HG02870 (cell line): ENCODE measurements at regions not wholly inside any gene's neighbourhood (a gene's known extent, or its start where the extent isn't known, plus 50 kb on each side); places are given as distances from the start of the nearest gene placed in this dataset.

Experiments used
- ATAC-seq: cut with Tn5 transposase; IDR thresholded peaks from one replicate; pipeline ENCODE4 v1.9.1; 2021; ENCODE audit warnings: mild to moderate bottlenecking, moderate library complexity; ENCODE audit not compliant: unreplicated experiment

GRCh38 chr2:8622199-8622911 lies 59.5 kb upstream of the ID2 start:
- no peak for ATAC-seq

DNA sequence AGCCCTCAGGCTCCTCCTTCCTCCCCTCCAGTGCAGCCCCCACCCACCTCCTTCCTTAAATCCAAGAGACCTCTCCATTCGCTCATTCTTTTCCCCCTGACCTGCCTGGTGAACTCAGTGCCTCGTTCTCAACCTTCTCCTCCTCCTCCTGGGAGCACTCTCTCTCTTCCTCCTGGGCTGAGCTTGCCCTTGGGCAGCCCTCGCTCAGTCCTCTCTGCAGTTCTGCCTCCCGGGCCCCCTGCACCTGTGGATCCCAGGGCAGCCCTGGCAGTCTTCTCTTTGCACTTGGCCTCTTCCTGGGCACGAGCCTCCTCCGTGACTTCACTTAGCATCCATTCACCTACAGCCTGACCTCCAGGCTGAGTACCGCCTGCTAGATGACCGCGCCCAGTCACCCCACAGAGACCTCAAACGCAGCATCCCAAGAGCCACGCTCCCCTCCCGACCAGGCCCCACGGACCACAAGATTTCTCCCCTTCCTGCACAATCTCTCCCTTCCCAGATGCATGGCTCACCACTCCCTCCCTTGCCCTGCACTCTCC lies 58.9 kb upstream of the ID2 start:
- ATAC-seq, result no peak

DNA sequence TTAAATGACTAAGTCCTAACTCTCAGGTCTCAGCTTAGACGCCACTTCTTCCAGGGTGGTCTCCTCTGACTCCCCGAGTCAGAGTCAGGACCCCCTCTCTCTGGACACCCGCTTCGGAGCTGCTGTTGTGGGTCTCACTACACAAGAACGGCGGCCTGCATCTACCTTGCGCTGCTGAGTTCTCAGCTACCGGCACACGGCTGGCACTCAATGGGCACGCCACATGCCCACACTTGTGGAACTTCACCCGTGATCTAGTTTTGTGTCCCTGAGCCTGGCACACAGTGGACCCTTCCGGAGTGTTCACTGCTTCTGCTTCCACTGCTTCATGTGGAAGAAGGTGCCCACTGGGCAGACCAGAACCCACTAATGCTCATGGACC lies 58.3 kb upstream of the ID2 start:
- ATAC-seq, result no peak

- ATAC-seq, result no peak
Measured at GRCh38 chr2:8623958-8624591, 57.8 kb upstream of the ID2 start.

DNA sequence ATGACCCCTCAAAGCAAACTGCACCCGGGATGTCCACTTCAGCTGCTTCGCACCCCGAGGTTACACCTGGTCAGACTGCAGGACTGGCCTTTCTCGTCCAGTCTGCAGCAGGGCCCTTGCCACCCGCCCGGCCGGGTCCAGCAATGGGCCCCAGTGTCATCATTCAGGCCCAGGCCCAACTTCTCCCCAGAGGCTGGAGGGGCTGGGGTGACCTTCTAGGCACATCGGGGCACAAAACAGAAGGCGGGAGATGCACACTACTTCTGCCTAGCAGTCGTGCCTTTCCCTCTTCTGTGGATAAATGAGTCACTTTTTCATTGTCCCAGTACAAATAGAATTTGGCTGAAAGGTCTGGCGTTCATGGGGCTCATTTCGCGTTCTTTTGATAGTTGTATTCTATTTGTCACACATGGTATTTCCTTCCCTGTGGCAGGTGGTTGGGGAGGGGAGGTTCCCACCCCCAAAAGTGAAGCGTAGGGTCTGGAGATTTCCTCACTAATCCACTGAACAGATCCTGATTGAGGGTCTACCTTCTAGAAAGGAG lies 56.9 kb upstream of the ID2 start:
- ATAC-seq, result no peak

DNA sequence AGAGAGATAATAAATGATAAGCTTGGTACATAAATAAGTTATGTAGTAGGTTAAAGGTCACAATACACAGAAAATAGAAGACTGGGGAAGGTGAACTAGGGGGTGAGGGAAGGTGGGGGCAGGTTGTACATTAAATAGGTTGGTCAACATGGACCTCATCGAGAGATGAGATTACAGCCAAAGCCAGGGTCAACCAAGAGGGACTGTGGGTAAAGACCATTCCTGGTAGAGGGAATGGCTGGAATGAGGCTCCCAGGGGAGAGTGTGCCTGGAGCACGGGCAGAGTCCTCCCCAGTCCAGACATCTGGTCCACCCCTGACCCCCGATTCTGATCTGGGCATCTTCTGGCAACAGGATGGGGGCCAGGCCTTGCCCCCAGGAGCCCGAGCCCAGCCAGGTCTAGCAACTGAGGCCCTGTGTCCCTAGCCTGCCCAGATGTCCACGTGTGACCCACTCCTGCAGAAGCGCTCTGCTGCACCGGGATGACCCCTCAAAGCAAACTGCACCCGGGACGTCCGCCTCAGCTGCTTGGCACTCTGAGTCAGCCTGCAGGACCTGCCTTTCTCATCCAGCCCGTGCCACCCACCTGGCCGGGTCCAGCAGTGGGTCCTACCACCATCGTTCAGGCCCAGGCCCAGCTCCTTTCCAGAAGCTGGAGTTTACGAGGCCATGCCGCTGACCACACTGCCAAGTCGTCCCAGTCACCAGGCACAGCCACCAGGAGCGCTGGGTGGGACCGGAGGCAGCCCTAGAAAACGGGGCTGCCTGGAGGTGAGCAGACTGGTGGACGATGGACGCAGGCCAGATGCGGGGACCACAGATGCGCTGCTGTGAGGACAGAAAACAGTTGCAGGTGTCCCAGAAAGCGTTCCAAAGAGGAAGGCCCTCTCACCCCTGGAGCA lies 56.2 kb upstream of the ID2 start:
- no peak for ATAC-seq

GRCh38 chr2:8626572-8626971 lies 55.3 kb upstream of the ID2 start:
- no peak for ATAC-seq

DNA sequence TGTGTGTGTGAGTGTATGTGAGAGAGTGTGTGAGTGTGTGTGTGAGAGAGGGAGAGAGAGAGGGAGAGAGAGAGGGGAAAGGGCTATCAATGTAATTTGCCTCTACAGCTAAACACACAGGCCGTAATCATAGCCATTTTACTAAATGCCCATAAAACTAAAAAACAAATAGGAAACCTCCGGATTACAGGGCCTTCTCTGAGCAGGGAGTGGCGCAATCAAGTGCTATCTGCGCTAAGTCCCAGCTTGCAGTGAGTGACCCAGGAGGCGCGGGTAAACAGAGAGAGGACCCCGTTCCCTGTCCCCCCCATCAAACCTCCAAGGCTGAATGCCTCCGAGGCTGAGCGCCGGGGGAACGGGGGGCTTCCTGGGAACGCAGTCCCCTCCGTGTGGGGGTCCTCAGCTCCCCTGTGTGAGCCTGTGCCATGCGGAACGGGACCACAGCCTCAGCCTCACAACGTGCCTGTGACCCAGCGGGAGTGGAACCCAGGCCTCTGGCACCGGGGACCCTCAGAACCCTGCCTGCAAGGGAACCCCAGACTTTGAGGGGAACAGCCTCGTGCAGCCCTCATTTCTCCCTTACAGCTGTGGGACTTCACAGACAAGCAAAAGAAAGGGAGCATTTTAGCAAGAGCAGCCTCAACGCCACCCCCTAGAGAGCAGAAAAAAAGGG lies 54.7 kb upstream of the ID2 start:
- ATAC-seq, result no peak

DNA sequence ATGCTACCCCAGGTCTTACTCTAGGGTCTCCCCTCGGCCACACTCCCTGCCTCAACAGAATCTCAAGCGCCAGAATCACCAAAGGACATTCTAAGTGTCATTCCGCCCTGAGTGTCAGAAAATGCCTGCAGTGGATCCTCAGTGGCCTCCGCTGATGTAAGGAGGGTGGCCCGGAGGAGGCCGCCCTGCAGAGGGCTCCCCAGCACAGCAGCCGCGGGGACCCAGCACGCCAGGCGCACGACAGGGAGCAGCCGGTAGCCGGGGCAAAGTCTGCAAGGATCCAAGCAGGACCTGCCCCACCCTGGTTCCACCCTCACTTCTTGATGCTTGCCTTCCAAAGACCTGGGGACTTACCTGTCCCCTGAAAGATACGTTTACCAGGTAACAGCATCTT lies 54.2 kb upstream of the ID2 start:
- no peak for ATAC-seq

DNA sequence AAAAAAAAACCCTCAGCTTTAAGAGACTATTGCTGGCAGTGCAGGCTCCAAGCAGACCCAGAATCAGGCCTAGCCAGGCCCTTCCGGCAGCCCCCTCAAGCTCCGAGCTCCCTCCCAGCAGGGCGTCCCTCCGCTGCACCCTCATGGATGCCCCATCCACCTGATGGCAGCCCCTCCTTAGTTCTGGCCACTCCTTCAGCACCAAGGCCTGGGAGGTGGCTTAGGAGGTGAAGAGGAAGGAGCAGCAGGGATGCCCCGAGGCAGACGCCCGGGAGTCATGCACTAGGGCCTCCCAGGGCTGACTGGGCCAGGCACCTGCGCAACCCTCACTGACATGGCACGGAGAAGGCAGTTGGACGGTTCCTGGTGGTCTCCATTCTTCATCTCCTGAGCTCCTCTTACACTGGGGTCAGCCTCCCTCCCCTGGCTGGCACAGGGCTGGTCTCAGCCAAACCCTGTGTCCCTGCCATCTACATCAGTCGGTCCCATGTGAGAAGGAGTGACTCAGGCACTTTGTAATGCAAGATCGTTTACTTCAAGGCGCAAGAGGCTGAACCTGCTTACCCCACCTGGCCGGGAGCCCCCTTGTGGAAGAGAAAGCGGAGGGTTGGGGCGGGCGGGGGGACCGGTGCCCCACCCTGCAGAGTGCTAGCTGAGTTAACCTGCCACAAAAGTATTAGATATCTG lies 53.5 kb upstream of the ID2 start:
- ATAC-seq, result no peak

DNA sequence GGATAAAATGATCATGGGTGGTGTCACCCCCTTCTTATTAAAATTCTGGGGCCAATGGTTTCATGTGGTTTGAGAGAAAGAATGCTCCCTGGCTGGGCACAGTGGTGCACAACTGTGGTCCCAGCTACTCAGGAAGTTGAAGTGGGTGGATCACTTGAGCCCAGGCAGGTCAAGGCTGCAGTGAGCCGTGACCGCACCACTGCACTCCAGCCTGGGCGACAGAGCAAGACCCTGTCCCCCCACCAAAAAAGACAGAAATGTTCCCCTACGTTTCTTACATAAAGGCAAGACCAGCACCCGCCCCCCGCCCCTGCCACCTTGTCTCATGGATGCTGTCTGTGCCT lies 53.0 kb upstream of the ID2 start:
- no peak for ATAC-seq

GRCh38 chr2:8629402-8629801 lies 52.5 kb upstream of the ID2 start:
- no peak for ATAC-seq

GRCh38 chr2:8630676-8631464 lies 51.0 kb upstream of the ID2 start:
- ATAC-seq, result no peak

GRCh38 chr2:8631465-8632005 lies 50.3 kb upstream of the ID2 start:
- ATAC-seq, result no peak
